ENCODE measurements at regions not wholly inside any gene's neighbourhood (a gene's known extent, or its start where the extent isn't known, plus 50 kb on each side); places are given as distances from the start of the nearest gene placed in this dataset.
A peak's percentile ranks its signal among the peaks of the same experiment; 100 is the strongest.

DNA sequence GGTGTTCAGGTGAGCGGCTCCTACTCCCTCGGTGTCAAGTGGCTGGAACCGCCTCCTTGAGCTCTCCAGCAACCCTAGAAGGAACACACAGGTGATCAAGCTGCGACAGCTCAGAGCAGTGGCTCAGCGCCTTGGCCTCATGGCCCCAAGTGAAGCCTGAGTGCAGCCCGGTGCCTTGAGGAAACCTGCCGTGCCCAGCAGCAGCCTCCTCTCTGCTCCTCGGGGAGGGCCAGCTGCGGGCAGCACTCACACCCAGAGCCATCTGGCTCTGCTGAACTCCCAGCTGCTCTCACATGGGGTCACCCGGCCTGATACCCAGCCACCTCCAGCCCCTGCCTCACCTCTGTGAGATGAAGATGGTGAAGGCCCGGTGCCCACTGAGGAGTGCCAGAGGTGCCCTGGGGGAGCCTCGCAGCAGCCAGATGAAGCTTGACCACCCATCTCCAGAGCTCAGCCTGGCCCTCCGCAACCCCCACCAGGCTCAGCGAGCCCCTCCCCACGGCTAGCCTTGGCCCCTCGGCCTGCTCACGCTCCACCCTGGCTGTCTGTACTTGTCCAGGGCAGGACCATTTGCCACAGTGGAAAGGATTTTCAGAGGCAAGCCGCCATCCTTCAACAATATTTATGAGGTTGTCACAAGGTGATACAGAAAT, 70.6 kb upstream of the RAB6C start:
- no peaks in the 10 kb centered on the region for H3K27me3 ChIP-seq (ENCODE audit: insufficient read depth, low read length)
- H3K27ac ChIP-seq (ENCODE audit: low read depth, low read length): no peak overlapping the region
- H3K4me3 ChIP-seq (ENCODE audit: low read length): no peak overlapping the region
- 93% methylated on average over 18 of the region's 18 CpGs for WGBS
- no peaks in the 10 kb centered on the region for H3K36me3 ChIP-seq (ENCODE audit: insufficient read depth, low read length)
- no peaks in the 10 kb centered on the region for H3K9me3 ChIP-seq (ENCODE audit: insufficient read depth, low read depth, low read length)
- H3K9ac ChIP-seq (ENCODE audit: low read depth, low read length): no peak overlapping the region
- no peaks in the 10 kb centered on the region for H3K4me1 ChIP-seq (ENCODE audit: insufficient read depth, low read length)

DNA sequence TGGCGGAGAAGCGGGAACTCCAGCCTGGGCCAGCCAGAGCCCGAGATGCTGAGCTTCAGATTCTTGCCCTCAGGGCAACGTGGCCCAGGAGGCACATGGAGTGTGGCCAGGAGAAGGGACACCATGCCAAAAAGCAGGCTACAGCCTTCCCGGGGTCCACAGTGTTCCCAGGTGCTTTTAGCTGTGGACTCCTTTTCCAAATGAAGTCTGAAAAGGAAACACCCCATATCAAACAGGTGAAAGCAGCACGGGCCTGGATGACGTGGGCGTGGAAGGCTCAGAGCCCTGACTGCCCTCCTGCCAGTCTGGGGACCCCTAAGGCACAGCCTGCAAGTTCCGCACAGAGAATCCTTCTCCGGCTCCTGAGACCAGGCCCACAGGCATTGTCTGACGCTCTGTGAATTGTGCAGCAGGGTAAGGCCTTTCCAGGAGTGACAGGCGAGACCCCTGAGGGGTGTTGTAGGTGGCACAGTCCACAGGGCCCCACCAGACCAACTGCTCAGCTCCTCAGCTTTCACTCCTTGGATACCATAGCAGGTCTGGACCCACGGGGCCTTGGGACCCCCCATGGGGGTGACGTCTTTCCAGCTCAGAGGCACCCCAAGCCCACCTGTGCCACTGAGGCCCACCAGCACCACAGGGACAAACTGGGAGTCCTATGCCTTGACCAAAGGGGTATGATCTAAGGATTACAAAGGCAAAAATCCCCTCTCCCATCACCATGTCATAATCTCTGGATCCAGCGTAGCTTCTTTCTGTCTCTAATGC, 69.6 kb upstream of the RAB6C start:
- Histone ChIP-seq H3K9ac (ENCODE audit: low read depth, low read length) (no peak overlapping the region), H3K27me3 (ENCODE audit: insufficient read depth, low read length) (no peaks in the 10 kb centered on the region), H3K36me3 (ENCODE audit: insufficient read depth, low read length) (no peaks in the 10 kb centered on the region), H3K4me3 (ENCODE audit: low read length) (no peak overlapping the region), H3K4me1 (ENCODE audit: insufficient read depth, low read length) (no peaks in the 10 kb centered on the region), H3K27ac (ENCODE audit: low read depth, low read length) (no peak overlapping the region), H3K9me3 (ENCODE audit: insufficient read depth, low read depth, low read length) (no peaks in the 10 kb centered on the region)
- 92% methylated on average over 15 of the region's 15 CpGs for WGBS

DNA sequence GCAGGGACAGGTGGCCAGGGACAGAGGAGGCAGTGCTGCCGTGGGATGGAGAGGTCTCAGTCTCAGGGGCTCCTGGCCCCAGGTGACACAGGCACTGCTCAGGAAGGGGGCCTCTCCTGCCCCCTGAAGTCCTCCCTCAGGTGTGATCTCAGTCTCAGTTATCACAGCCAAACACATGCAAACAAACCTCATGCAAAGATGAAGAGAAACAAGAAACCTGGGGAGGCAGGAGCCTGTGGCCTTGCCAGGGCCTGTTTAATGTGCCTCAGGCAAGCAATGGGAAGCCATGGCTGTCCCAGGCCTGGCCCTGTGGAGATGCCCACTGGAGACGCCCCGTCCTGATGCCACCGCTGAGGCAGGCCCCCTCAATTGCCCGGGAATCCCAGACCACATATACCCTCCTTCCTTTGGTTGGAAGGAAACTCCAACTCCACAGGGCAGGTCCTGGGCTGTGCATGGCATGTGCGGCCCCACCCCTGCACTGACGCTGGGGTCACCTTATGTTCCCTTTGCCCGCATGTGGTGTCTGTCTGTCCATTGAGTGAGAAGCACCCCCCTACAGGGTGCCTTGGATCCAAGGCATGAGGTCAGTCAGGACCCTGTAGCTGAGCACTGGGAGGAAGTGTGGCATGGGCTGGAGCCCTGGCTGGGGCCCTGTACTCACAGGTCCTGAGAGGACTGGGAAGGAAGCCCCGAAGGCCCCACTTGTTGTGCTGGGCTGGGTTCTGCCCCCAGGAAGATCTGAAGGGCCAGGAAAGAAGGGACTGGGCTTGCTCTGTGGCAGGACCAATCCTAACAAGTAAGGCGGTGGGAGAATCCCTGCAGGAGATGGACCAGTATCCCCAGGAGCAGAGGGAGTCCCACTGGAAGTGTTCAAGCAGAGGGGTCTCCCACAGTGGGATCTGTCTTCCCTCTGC, 68.8 kb upstream of the RAB6C start:
- Histone ChIP-seq H3K36me3 (ENCODE audit: insufficient read depth, low read length) (no peaks in the 10 kb centered on the region), H3K9ac (ENCODE audit: low read depth, low read length) (no peak overlapping the region), H3K4me3 (ENCODE audit: low read length) (no peak overlapping the region), H3K9me3 (ENCODE audit: insufficient read depth, low read depth, low read length) (no peaks in the 10 kb centered on the region), H3K27me3 (ENCODE audit: insufficient read depth, low read length) (no peaks in the 10 kb centered on the region), H3K27ac (ENCODE audit: low read depth, low read length) (no peak overlapping the region), H3K4me1 (ENCODE audit: insufficient read depth, low read length) (no peaks in the 10 kb centered on the region)
- WGBS: 92% methylated on average over 10 of the region's 10 CpGs

DNA sequence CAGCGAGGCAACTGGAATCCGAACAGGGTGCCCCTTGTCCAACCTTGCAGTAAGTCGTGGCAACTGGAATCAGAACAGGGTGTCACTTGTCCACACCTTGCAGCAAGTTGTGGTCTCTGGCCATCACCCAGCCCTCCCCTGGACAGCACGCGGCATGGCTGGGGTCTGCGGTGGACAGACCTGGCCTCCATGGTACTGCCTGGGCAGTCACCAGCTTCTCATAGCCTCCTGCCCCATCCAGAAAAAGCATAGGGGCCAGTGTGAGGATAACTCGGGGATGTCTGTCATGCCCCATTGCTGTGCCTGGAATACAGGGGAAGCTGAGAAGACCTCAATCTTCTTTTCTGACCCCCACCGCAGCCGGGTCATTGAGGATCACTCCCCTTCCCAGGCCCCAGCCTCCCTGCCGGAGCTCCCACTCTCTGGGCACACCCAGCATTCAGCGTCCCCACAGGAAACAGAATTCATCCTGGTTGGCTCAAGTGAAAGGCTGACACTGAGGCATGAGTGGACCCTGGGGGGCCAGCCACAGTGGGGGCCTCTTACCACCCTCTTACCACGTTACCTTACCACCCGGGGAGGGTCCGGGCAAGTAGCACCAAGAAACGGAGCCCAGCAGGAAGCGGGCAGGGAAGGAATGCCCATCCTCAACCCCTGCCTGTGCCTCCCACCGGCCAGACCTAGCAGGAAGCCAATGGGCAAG, 68.0 kb upstream of the RAB6C start:
- Histone ChIP-seq H3K9me3 (ENCODE audit: insufficient read depth, low read depth, low read length) (no peaks in the 10 kb centered on the region), H3K36me3 (ENCODE audit: insufficient read depth, low read length) (no peaks in the 10 kb centered on the region), H3K27ac (ENCODE audit: low read depth, low read length) (no peak overlapping the region), H3K9ac (ENCODE audit: low read depth, low read length) (no peak overlapping the region), H3K4me1 (ENCODE audit: insufficient read depth, low read length) (no peaks in the 10 kb centered on the region), H3K4me3 (ENCODE audit: low read length) (no peak overlapping the region), H3K27me3 (ENCODE audit: insufficient read depth, low read length) (no peaks in the 10 kb centered on the region)
- 91% methylated on average over 17 of the region's 17 CpGs for WGBS

DNA sequence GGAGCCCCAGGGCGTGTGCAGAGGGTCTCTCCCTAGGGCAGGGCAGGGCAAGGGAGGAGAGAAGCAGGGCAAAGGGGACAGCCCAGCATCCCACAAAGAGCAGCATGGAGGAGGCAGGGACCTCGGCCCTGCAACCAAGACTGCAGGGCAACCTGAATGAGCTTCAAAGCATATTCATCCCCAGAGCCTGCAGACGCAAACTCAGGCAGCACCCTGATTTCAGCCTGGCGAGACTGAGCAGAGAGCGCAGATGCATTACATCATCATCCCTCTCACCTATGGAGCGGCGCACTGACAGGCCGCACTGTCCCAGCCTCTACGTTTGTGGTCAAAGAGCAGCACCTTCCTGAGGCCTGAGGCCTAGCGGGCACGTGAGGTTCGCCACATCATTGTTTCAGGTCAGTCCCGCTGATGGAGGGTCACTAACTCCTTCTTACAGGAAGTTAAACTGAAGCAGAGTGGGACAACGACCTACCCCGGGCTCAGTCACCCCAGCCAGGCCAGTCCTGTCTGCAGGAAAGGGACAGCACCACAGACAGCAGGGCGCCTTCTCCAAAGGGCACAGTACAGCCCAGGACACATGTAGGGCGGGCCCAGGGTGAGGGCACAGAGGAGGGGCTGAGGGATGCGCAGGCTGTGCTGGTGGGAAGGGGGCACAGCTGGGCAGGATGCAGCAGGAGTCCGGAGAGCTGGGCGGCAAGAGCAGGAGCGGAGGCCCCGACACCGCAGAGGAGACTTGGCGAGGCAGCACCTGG, 67.2 kb upstream of the RAB6C start:
- 94% methylated on average over 24 of the region's 24 CpGs for WGBS

DNA sequence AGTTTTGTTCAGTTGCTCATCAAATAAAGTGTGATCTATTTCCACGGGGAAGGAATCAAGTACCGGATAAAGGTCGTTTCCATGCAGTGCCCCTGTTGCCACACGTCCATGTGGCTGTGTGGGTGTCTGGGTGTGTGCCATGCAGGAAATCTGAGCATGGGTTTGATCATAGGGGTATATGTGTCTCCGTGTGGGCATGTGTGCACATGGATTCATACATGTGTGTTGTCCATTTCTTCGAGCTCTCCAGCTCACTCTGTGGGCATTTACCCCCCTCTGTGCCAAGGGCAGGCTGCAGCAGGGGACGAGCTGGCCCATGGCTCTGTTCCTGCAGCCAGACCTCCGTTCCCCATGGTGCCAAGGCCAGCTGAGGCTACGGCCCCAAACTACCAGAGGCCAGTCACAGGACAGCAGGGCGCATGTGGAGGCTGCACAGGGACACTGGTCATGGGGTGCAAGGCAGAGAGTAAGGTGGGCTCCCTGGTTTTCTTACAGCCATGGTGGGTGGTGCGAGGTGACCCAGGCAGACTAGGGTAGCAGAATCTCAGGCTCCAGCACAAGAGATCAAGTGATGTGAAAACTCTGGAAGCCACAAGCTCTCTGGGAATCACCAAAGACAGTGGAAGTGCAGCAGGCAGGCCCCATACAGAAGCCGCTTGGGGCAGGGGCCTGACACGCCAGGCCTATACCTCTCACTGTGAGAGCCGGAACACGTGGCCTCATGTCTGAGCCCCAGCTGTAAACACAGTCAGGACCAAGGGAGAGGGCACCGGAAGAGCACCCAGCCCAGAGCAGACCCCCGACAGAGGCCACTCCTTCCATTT, 66.4 kb upstream of the RAB6C start:
- WGBS: 92% methylated on average over 17 of the region's 17 CpGs
- H3K4me3 ChIP-seq (ENCODE audit: low read length): no peak overlapping the region
- no peak overlapping the region for H3K9ac ChIP-seq (ENCODE audit: low read depth, low read length)
- no peaks in the 10 kb centered on the region for H3K36me3 ChIP-seq (ENCODE audit: insufficient read depth, low read length)
- no peak overlapping the region for H3K27ac ChIP-seq (ENCODE audit: low read depth, low read length)
- H3K27me3 ChIP-seq (ENCODE audit: insufficient read depth, low read length): no peaks in the 10 kb centered on the region
- H3K9me3 ChIP-seq (ENCODE audit: insufficient read depth, low read depth, low read length): no peaks in the 10 kb centered on the region
- no peaks in the 10 kb centered on the region for H3K4me1 ChIP-seq (ENCODE audit: insufficient read depth, low read length)

More for the DNA sequence above, 67.2 kb upstream of the RAB6C start:
- Histone ChIP-seq H3K9me3 (ENCODE audit: insufficient read depth, low read depth, low read length) (no peaks in the 10 kb centered on the region), H3K4me1 (ENCODE audit: insufficient read depth, low read length) (no peaks in the 10 kb centered on the region), H3K27me3 (ENCODE audit: insufficient read depth, low read length) (no peaks in the 10 kb centered on the region), H3K27ac (ENCODE audit: low read depth, low read length) (no peak overlapping the region), H3K4me3 (ENCODE audit: low read length) (no peak overlapping the region), H3K9ac (ENCODE audit: low read depth, low read length) (no peak overlapping the region), H3K36me3 (ENCODE audit: insufficient read depth, low read length) (no peaks in the 10 kb centered on the region)

GRCh38 chr2:129913695-129914495, 65.6 kb upstream of the RAB6C start:
- no peaks in the 10 kb centered on the region for H3K27me3 ChIP-seq (ENCODE audit: insufficient read depth, low read length)

GRCh38 chr2:129914538-129915302, 64.7 kb upstream of the RAB6C start:
- H3K27me3 ChIP-seq (ENCODE audit: insufficient read depth, low read length): no peaks in the 10 kb centered on the region
- WGBS: 92% methylated on average over 11 of the region's 11 CpGs
- H3K9ac ChIP-seq (ENCODE audit: low read depth, low read length): no peak overlapping the region
- no peak overlapping the region for H3K4me3 ChIP-seq (ENCODE audit: low read length)
- no peak overlapping the region for H3K27ac ChIP-seq (ENCODE audit: low read depth, low read length)
- no peaks in the 10 kb centered on the region for H3K36me3 ChIP-seq (ENCODE audit: insufficient read depth, low read length)
- no peaks in the 10 kb centered on the region for H3K9me3 ChIP-seq (ENCODE audit: insufficient read depth, low read depth, low read length)
- no peaks in the 10 kb centered on the region for H3K4me1 ChIP-seq (ENCODE audit: insufficient read depth, low read length)

More at GRCh38 chr2:129913695-129914495, 65.6 kb upstream of the RAB6C start:
- Histone ChIP-seq H3K36me3 (ENCODE audit: insufficient read depth, low read length) (no peaks in the 10 kb centered on the region), H3K4me3 (ENCODE audit: low read length) (no peak overlapping the region), H3K9me3 (ENCODE audit: insufficient read depth, low read depth, low read length) (no peaks in the 10 kb centered on the region), H3K4me1 (ENCODE audit: insufficient read depth, low read length) (no peaks in the 10 kb centered on the region), H3K9ac (ENCODE audit: low read depth, low read length) (0 out of 2 replicates have a peak overlapping the region, but pooled peaks have one; percentile 22), H3K27ac (ENCODE audit: low read depth, low read length) (no peak overlapping the region)
- 91% methylated on average over 11 of the region's 11 CpGs for WGBS
